SK-N-SH treated with all-trans-retinoic acid at 6 μM for 48 hours (cell line): ENCODE measurements at regions not wholly inside any gene's neighbourhood (a gene's known extent, or its start where the extent isn't known, plus 50 kb on each side); places are given as distances from the start of the nearest gene placed in this dataset.

Source experiments
- ATAC-seq: fragments of 200-7000 bp; cut with Tn5 transposase; 3 replicates; pipeline ENCODE4 v1.9.1; 2020; ENCODE audit warnings: mild to moderate bottlenecking, moderate library complexity
- ARNTL ChIP-seq: fragments of 450-650 bp; formaldehyde crosslinking; IDR thresholded peaks from 2 replicates; pipeline ENCODE4 v1.5.0; 2020; ENCODE audit warnings: low read depth, mild to moderate bottlenecking, moderate library complexity, borderline replicate concordance
- BACH2 ChIP-seq: fragments of 250-450 bp; sonication (Bioruptor Pico); IDR thresholded peaks from 2 replicates; pipeline ENCODE4 v1.9.0; 2021; ENCODE audit warnings: mild to moderate bottlenecking, borderline replicate concordance
- CSDC2 ChIP-seq: fragments of 250-450 bp; sonication (Bioruptor Pico); IDR thresholded peaks from 2 replicates; pipeline ENCODE4 v1.5.0; 2020; ENCODE audit warnings: mild to moderate bottlenecking, moderate library complexity
- CSRNP3 ChIP-seq: fragments of 250-450 bp; sonication (Bioruptor Pico); IDR thresholded peaks from 2 replicates; pipeline ENCODE4 v1.5.1; 2021; ENCODE audit warnings: mild to moderate bottlenecking, moderate library complexity
- ESRRG ChIP-seq: fragments of 250-450 bp; sonication (Bioruptor Pico); IDR thresholded peaks from 2 replicates; pipeline ENCODE4 v1.6.1; 2021; ENCODE audit warnings: mild to moderate bottlenecking
- ISL1 ChIP-seq: fragments of 250-450 bp; sonication (Bioruptor Pico); IDR thresholded peaks from 2 replicates; pipeline ENCODE4 v2.1.2; 2022; ENCODE audit warnings: mild to moderate bottlenecking, moderate library complexity
- OSR1 ChIP-seq: fragments of 250-450 bp; sonication (Bioruptor Pico); IDR thresholded peaks from 2 replicates; pipeline ENCODE4 v1.8.0; 2022; ENCODE audit warnings: moderate library complexity, mild to moderate bottlenecking, inconsistent platforms
- PPARA ChIP-seq: fragments of 250-450 bp; sonication (Bioruptor Pico); IDR thresholded peaks from 2 replicates; pipeline ENCODE4 v1.5.0; 2020; ENCODE audit warnings: mild to moderate bottlenecking, borderline replicate concordance
- RARB ChIP-seq: fragments of 250-450 bp; sonication (Bioruptor Pico); IDR thresholded peaks from 2 replicates; pipeline ENCODE4 v1.8.0; 2021; ENCODE audit warnings: mild to moderate bottlenecking, moderate library complexity
- SNAI2 ChIP-seq: fragments of 250-450 bp; sonication (Bioruptor Pico); IDR thresholded peaks from 2 replicates; pipeline ENCODE4 v1.5.0; 2020; ENCODE audit warnings: mild to moderate bottlenecking, moderate library complexity
- TCF4 ChIP-seq: fragments of 250-450 bp; sonication (Bioruptor Pico); IDR thresholded peaks from 2 replicates; pipeline ENCODE4 v1.8.0; 2021; ENCODE audit warnings: mild to moderate bottlenecking, moderate library complexity, borderline replicate concordance
- ZC3H10 ChIP-seq: fragments of 250-450 bp; sonication (Bioruptor Pico); IDR thresholded peaks from 2 replicates; pipeline ENCODE4 v1.5.1; 2021; ENCODE audit warnings: mild to moderate bottlenecking, moderate library complexity
- ZFP30 ChIP-seq: fragments of 450-650 bp; formaldehyde crosslinking; IDR thresholded peaks from 2 replicates; pipeline ENCODE4 v1.5.0; 2022; ENCODE audit warnings: mild to moderate bottlenecking, moderate library complexity
- ZNF70 ChIP-seq: fragments of 450-650 bp; formaldehyde crosslinking; IDR thresholded peaks from 2 replicates; pipeline ENCODE4 v1.5.0; 2020; ENCODE audit warnings: mild to moderate bottlenecking, moderate library complexity
- ZNF8 ChIP-seq: fragments of 450-650 bp; formaldehyde crosslinking; IDR thresholded peaks from 2 replicates; pipeline ENCODE4 v1.5.0; 2020; ENCODE audit warnings: mild to moderate bottlenecking, moderate library complexity
- TF ChIP-seq, protein P1 (sequence below): fragments of 250-450 bp; sonication (Bioruptor Pico); IDR thresholded peaks from 2 replicates; pipeline ENCODE4 v1.8.0; 2021; ENCODE audit warnings: low read depth, mild to moderate bottlenecking, moderate library complexity, borderline replicate concordance
- TF ChIP-seq, protein P2 (sequence below): fragments of 250-450 bp; sonication (Bioruptor Pico); IDR thresholded peaks from 2 replicates; pipeline ENCODE4 v1.8.0; 2020; ENCODE audit warnings: mild to moderate bottlenecking, moderate library complexity, borderline replicate concordance

DNA sequence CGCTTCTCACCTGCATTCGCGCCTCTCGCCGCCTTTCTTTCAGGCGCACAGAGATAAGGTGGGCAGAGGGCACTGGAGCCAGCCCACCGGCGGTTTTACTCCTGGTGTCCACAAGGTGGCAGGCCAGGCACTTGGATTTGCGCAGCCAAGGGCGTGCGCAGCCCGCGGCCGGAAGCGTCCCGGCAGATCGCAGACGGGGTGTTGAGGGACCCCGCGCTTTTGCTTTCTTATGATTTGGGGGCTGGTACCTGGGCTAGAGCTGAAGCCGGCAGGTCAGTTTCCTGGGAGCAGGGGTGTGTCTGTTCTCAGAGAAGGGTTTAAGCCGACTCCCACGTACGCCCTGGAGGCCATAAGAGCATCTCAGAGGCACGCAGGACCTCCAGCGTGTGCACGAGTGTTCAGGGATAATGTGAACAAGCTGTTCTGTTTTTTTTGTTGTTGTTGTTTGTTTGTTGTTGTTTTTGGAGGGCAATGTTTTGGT, 305.6 kb upstream of the CXCR4 start (continued):
- TF ChIP-seq, protein P1, sequence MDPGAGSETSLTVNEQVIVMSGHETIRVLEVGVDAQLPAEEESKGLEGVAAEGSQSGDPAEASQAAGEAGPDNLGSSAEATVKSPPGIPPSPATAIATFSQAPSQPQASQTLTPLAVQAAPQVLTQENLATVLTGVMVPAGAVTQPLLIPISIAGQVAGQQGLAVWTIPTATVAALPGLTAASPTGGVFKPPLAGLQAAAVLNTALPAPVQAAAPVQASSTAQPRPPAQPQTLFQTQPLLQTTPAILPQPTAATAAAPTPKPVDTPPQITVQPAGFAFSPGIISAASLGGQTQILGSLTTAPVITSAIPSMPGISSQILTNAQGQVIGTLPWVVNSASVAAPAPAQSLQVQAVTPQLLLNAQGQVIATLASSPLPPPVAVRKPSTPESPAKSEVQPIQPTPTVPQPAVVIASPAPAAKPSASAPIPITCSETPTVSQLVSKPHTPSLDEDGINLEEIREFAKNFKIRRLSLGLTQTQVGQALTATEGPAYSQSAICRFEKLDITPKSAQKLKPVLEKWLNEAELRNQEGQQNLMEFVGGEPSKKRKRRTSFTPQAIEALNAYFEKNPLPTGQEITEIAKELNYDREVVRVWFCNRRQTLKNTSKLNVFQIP (CRISPR knock-in tag) = no peak
- TF ChIP-seq PPARA (CRISPR knock-in tag) (no peak), ZFP30 (no peak)

- no peak for ATAC-seq
- TF ChIP-seq, protein P1 (CRISPR knock-in tag) = no peak
- TF ChIP-seq SNAI2 (CRISPR knock-in tag) = no peak
Measured at GRCh38 chr2:136422512-136422911, 304.6 kb upstream of the CXCR4 start.

DNA sequence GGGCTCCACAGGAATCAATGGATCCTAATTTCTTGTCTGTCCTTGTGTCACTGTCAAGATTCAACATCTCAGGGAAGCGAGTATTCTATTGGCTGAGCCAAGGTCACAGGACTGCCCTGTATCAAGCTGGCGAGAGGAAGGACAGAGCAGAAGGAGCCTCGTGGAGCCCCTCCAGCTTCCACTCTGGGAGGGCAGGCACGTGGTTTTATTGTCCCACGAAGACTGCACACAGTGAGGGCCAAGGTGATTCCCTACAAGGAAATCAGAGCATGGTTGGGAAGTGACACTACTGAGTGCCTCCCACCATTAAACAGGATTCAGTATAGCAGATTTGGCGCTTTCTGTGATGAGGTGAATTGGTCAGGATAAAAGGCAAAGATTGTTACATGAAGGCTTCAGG, 302.4 kb upstream of the CXCR4 start:
- ATAC-seq = no peak
- TF ChIP-seq ZC3H10 (no peak), OSR1 (no peak), TCF4 (CRISPR knock-in tag) (no peak), ARNTL (CRISPR knock-in tag) (no peak), CSRNP3 (CRISPR knock-in tag) (no peak)

- TF ChIP-seq TCF4 (CRISPR knock-in tag) (no peak), PPARA (CRISPR knock-in tag) (no peak), CSRNP3 (CRISPR knock-in tag) (no peak), ESRRG (CRISPR knock-in tag) (no peak), SNAI2 (CRISPR knock-in tag) (no peak), ZNF8 (CRISPR knock-in tag) (no peak), ZNF70 (CRISPR knock-in tag) (no peak), OSR1 (no peak), ARNTL (CRISPR knock-in tag) (no peak), ISL1 (CRISPR knock-in tag) (no peak), CSDC2 (CRISPR knock-in tag) (no peak)
- ATAC-seq = no peak
Measured at GRCh38 chr2:136411946-136412345, 294.0 kb upstream of the CXCR4 start.

DNA sequence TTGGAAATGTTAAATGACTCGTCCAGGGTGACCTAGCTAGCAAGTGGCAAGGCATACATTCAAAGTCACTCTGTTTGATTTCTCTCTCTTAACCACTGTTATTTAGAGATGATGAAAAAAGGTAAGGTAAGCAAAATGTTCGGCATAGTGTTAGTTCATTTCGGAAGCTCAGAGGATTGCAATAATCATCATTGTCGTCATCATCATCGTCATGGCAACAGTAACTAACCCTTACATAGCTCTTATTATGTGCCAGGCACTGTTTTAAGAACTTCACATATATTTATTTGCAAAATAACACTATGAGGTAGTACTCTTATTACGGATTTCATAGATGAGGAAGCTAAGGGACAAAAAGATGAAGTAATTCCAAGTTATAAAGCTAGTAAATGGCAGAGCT, 292.7 kb upstream of the CXCR4 start:
- no peak for ATAC-seq
- TF ChIP-seq ESRRG (CRISPR knock-in tag) = no peak
- no peak for TF ChIP-seq CSRNP3 (CRISPR knock-in tag)
- no peak for TF ChIP-seq BACH2 (CRISPR knock-in tag)
- no peak for TF ChIP-seq ARNTL (CRISPR knock-in tag)
- TF ChIP-seq, protein P2, sequence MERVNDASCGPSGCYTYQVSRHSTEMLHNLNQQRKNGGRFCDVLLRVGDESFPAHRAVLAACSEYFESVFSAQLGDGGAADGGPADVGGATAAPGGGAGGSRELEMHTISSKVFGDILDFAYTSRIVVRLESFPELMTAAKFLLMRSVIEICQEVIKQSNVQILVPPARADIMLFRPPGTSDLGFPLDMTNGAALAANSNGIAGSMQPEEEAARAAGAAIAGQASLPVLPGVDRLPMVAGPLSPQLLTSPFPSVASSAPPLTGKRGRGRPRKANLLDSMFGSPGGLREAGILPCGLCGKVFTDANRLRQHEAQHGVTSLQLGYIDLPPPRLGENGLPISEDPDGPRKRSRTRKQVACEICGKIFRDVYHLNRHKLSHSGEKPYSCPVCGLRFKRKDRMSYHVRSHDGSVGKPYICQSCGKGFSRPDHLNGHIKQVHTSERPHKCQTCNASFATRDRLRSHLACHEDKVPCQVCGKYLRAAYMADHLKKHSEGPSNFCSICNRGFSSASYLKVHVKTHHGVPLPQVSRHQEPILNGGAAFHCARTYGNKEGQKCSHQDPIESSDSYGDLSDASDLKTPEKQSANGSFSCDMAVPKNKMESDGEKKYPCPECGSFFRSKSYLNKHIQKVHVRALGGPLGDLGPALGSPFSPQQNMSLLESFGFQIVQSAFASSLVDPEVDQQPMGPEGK (CRISPR knock-in tag) = no peak
- no peak for TF ChIP-seq RARB (CRISPR knock-in tag)
- TF ChIP-seq PPARA (CRISPR knock-in tag) = no peak
- TF ChIP-seq, all 23 proteins: peak for 0
